ACC112 (cell line): ENCODE measurements at regions not wholly inside any gene's neighbourhood (a gene's known extent, or its start where the extent isn't known, plus 50 kb on each side); places are given as distances from the start of the nearest gene placed in this dataset.
"Not testable (repeated sequence)": the region's sequence is repeated elsewhere in the genome, so short reads cannot be mapped to it uniquely, and the experiment has no call there.

Source experiments
- H2AFZ ChIP-seq: fragments of 200-600 bp; sonication (generic); one replicate; pipeline ENCODE4 v1.6.0; 2017; ENCODE audit warnings: antibody characterized with exemption, low read length; ENCODE audit not compliant: unreplicated experiment
- H3K27ac ChIP-seq: fragments of 200-600 bp; sonication (generic); 2 replicates; pipeline ENCODE4 v1.5.1; 2014; ENCODE audit warnings: low read depth, mild to moderate bottlenecking, antibody characterized with exemption, low read length, moderate library complexity
- H3K27me3 ChIP-seq: fragments of 200-600 bp; sonication (generic); 2 replicates; pipeline ENCODE4 v1.6.1; 2014; ENCODE audit warnings: mild to moderate bottlenecking, antibody characterized with exemption, low read length, moderate library complexity, mixed read lengths; ENCODE audit not compliant: insufficient read depth
- H3K36me3 ChIP-seq: fragments of 200-600 bp; sonication (generic); 2 replicates; pipeline ENCODE4 v1.6.1; 2016; ENCODE audit warnings: mild to moderate bottlenecking, antibody characterized with exemption, low read length, moderate library complexity, mixed read lengths; ENCODE audit not compliant: insufficient read depth
- H3K4me1 ChIP-seq: fragments of 200-600 bp; sonication (generic); one replicate; pipeline ENCODE4 v1.6.1; 2016; ENCODE audit warnings: low read length, mixed read lengths; ENCODE audit not compliant: insufficient read depth, unreplicated experiment, control insufficient read depth
- H3K4me3 ChIP-seq: fragments of 200-600 bp; sonication (generic); 2 replicates; pipeline ENCODE4 v1.5.1; 2014; ENCODE audit warnings: mild to moderate bottlenecking, low read depth, low read length
- H3K79me2 ChIP-seq: fragments of 200-600 bp; sonication (generic); one replicate; pipeline ENCODE4 v1.6.0; 2016; ENCODE audit warnings: low read length; ENCODE audit not compliant: control insufficient read depth, unreplicated experiment, insufficient read depth

DNA sequence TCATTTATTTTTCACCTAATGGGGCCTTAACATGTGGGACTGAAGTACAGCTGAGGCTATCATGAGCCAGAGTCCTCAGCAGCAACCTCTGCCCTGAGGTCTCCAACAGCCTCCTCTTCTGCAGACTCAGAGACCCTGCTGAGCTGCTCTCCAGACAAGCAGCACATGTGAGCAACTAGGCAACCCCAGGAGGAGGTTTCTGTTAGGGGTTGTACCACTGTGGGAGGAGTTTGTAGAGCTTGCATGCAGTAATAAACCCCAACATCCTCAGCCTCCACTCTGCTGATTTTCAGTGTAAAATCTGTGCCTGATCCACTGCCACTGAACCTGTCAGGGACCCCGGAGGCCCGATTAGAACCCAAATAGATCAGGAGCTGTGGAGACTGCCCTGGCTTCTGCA is 530.0 kb downstream of the RPIA start:
- H3K79me2 ChIP-seq, H3K4me1 ChIP-seq, H3K36me3 ChIP-seq, H2AFZ ChIP-seq, H3K27ac ChIP-seq, H3K27me3 ChIP-seq, H3K4me3 ChIP-seq: not testable (repeated sequence)

DNA sequence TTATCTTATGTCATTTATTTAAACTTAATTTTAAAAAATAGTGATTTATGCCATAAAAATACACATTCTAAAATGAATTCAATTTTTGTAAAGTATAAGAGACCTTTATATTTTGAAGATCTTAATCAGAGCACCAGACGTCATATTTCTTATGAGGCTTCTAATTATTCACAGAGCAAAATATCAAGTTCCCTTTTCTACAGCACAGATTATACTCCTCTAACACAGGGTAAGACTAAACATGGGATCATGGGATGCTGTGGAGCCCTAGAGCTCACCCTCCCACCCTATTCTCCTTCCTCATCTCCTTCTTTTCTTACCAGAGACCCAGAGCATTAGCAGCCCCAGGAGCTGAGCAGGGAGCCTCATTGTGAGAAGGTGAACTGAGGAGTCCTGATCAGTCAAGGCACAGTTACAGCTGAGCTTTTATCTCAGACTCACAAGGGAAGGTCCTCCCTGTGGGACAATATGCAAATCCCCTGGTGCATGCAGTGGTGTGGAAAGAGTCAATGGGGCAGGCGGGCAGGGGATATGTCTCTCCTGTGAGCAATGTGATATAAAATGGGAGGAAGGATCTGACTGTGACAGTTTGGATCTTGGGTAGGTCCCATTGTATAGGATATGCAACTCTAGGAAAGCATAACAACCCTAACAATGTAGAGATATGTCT is 530.7 kb downstream of the RPIA start:
- not testable (repeated sequence) for H3K36me3 ChIP-seq, H3K79me2 ChIP-seq, H3K4me1 ChIP-seq, H3K4me3 ChIP-seq, H2AFZ ChIP-seq, H3K27ac ChIP-seq, H3K27me3 ChIP-seq

DNA sequence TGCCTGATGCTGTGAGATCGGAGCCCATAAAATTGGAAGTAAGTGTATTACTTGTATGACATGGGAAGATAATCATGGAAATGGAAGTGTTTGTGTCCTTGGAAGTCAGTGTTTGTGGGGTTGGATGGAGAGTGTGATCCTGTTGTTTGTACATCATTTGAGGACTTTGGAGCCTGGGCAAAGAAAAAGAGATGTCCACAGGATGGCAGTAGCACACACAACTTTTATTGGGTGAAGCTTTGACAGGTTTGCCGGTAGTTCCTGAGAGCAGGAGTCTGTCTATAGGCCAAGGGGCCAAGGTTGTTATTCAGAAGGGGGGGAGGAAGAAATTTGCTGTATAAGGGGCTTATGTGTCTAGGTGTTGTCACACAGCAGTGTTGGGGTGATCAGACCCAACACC is 533.3 kb downstream of the RPIA start:
- H3K4me3 ChIP-seq, H3K4me1 ChIP-seq, H3K27ac ChIP-seq: not testable (repeated sequence)

DNA sequence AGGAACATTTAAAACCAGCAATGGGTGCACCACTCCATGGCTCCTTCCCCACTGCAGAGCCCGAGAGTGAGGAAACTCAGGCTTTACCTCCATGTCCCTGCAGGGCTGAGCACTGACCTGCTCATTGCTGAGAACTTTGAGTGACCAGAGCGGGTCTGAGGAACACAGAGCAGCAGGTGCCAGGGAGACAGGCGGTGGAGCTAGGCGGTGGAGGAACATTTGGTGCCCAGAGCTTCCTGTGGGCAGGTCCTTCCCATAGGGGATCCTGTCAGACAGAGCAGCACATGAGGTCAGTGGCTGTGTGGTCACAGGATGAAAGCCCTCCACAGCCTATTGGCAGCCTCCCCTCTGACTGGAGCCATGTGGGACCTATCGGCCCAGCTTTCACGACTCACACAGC is 538.5 kb downstream of the RPIA start:
- not testable (repeated sequence) for H3K27me3 ChIP-seq, H3K36me3 ChIP-seq, H3K27ac ChIP-seq, H3K4me3 ChIP-seq, H3K4me1 ChIP-seq, H2AFZ ChIP-seq, H3K79me2 ChIP-seq

More for the DNA sequence above, 533.3 kb downstream of the RPIA start:
- H3K79me2 ChIP-seq, H3K36me3 ChIP-seq, H2AFZ ChIP-seq, H3K27me3 ChIP-seq: not testable (repeated sequence)

DNA sequence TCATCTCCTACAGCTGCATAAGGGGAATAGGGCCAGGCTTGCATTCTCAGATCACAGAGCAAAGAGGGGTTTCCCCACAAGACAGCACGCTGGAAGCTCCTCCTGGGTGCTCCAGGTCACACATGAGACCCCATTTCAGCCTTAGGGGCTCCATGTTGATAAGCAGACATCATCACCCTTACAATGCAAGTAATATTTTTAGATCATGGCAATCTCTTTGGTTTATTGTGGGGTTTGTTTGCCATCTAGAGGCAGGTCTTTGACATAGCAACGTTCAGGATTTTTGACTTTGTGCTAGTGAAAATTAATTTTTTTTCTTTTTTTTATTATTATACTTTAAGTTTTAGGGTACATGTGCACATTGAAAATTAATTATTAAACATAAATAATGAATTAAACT is 539.8 kb downstream of the RPIA start:
- not testable (repeated sequence) for H3K27me3 ChIP-seq, H3K36me3 ChIP-seq, H3K4me1 ChIP-seq, H3K27ac ChIP-seq, H2AFZ ChIP-seq, H3K79me2 ChIP-seq, H3K4me3 ChIP-seq

DNA sequence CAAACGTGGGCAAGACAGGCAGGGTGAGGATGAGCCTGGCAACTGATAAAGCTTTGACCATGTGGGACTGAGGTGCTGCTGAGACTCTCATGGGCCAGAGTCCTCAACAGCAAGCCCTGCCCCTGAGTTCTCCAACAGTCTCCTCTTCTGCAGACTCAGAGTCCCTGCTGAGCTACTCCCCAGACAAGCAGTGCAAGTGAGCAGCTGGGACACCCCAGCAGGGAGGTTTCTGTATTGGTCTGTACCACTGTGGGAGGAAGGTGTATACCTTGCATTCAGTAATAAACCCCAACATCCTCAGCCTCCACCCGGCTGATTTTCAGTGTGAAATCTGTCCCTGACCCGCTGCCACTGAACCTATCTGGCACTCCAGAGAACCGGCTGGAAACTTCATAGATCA is 542.5 kb downstream of the RPIA start:
- not testable (repeated sequence) for H3K27ac ChIP-seq, H2AFZ ChIP-seq, H3K36me3 ChIP-seq, H3K4me1 ChIP-seq, H3K27me3 ChIP-seq, H3K79me2 ChIP-seq, H3K4me3 ChIP-seq

DNA sequence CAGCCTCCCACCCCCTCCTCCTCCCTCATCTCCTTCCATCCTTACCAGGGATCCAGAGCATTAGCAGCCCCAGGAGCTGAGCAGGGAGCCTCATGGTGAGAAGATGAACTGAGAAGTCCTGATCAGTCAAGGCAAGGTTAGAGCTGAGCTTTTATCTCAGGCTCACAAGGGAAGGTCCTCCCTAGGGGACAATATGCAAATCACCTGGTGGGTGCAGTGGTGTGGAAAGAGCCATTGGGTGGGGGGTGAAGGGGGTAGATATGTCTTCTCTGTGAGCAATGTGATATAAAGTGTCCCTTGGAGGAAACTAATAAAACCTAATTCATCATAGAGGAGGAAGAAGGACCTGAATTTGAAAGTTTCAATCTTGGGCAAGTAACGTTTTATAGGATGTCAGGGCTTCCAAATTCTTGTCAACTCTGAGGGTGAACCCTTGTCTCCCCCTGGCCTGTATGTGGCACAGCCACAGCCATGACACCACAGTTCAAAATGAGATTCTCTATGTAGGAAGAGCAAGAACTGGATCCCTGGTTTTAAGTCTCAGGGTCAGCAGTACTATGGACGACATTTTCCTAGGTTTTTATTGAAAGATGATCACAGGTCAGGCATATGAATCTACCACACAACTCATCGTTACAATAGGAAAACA is 543.5 kb downstream of the RPIA start:
- not testable (repeated sequence) for H3K36me3 ChIP-seq, H3K27ac ChIP-seq, H3K4me1 ChIP-seq, H3K79me2 ChIP-seq, H3K4me3 ChIP-seq, H3K27me3 ChIP-seq, H2AFZ ChIP-seq

DNA sequence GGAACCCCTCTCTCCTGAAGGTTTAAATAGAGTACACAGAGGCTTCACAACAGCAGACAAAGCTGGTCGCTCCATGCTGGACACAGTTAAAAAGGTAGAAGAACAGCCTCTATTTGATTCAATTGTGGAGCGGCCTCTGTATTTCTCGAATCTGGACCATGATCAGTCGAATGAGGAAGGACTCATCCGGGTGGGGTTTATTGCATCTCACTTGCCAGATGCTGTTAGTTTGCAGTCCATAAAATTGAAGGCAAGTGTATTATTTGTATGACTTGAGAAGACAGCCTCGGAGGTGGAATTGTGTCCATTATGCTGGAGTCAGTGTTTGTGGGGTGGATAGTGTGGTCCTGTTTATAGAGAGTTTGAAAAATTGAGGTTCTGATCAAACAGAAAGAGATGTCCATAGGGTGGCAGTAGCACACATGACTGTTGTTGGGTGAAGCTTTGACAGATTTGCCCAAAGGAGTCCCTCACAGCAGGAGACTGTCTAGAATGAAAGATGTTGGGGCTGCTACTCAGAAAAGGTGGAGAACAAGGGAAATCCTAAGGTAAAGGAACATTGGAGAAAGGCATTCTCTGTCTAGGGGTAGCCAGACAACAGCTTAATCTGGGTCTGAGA is 545.5 kb downstream of the RPIA start:
- H3K4me3 ChIP-seq, H3K36me3 ChIP-seq, H3K27me3 ChIP-seq, H3K79me2 ChIP-seq, H3K27ac ChIP-seq, H2AFZ ChIP-seq, H3K4me1 ChIP-seq: not testable (repeated sequence)

DNA sequence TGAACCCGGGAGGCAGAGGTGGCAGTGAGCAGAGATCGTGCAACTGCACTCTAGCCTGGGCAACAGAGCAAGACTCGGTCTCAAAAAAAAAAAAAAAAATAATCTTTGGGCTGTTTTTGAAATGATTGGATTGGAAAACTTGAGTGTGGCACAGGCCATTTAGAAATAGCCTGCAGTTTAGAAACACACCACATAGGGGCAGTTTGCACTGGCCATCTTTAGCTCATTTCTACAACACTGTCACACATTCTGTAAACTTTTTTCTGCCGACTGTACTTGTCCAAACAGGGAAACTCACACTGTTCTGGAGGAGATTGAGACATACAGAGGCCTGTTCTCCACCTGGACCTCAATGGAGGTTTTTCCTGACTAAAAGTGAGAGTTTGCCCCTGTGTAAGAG is 546.3 kb downstream of the RPIA start:
- not testable (repeated sequence) for H3K4me1 ChIP-seq

DNA sequence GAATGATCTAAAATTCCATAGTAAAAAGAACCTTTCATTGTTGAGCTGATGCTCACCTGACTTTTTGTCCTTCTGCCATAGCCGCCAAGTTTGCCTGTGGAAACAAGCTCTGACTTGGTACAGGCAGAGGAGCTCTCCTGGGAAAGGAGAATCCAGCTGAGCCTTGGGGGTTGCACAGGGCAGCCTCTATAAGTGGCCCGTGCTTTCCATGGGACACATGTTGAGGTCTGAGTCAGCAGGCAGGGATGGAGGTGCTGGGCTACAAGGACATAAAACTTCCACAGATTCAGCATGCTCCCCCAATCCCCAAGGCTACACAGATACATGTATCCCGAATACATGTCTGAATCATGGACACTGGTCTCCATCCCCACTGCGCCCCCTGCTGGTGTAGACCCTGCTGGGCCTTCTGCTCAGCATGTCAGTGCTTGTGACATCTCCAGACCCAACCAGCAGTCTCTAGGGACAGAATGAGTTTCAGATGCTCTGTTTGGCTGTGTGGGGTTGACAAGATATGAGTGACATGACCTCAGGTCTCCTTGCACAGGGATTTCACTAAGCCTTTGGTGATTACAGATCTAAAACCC is 551.7 kb downstream of the RPIA start:
- H3K27ac ChIP-seq, H3K79me2 ChIP-seq, H3K36me3 ChIP-seq, H3K27me3 ChIP-seq, H3K4me3 ChIP-seq, H2AFZ ChIP-seq, H3K4me1 ChIP-seq: not testable (repeated sequence)

More for the DNA sequence above, 546.3 kb downstream of the RPIA start:
- not testable (repeated sequence) for H3K27me3 ChIP-seq, H3K79me2 ChIP-seq, H3K36me3 ChIP-seq, H2AFZ ChIP-seq, H3K4me3 ChIP-seq, H3K27ac ChIP-seq

DNA sequence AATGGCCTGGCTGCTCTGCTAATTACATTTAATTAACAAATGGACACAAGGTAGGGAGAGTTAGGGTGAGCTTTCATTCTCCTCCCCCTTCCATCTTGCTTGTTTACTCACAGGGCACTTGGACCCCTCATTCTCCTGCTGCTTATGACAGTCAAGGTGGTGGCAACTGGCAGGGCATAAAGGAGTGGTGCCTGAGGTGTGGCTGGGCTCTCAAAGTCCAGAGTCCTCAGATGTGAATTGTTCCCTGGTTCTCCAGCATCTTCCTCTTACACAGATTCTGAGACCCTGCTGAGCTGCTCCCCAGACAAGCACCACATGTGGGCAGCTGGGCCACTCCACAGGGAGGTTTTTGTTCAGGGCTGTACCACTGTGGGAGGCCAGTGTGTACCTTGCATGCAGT is 552.9 kb downstream of the RPIA start:
- H3K27ac ChIP-seq, H3K36me3 ChIP-seq, H3K27me3 ChIP-seq, H3K4me3 ChIP-seq, H2AFZ ChIP-seq, H3K4me1 ChIP-seq, H3K79me2 ChIP-seq: not testable (repeated sequence)
